ENCODE measurements at regions not wholly inside any gene's neighbourhood (a gene's known extent, or its start where the extent isn't known, plus 50 kb on each side); places are given as distances from the start of the nearest gene placed in this dataset.

DNA sequence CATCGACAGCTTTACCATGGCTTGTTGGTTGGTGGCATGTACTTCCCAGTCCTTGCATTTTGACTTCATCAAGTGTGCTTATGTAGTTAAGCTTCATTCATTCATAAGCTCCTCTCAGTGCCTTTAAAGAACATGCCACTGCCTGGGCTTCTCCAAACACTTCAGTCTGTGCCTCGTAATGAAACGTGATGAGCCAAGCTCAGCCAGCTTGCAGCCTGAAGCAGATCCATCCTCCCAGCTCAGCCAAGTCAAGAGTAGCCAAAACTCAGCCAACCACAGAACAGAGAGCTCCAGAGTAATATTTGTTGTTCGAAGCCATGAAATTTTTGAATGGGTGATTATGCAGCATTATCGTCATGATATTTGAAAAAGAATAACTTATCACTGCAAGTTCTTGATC lies 989.7 kb downstream of the EFNB2 start:
- no peaks in the 10 kb centered on the region for H3K4me1 ChIP-seq

DNA sequence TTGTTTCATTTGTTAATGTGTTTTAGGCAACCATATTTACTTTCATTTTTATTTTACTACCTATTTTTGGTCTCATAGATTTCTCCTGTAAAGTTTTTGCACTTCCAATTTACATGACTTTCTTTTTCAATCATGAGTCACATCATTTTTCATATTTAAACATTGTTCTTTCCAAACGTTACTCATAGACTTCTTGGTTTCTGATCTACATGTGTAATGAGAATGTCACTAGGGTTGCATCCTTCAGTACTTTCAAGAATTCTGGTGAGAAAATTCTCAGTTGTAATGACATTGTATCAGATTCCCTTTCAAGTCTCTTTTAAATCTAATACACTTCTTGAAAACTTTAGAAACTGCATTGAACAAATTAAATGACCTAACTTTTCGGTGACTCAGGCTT lies 991.7 kb downstream of the EFNB2 start:
- no peak overlapping the region for H3K4me3 ChIP-seq

More for the DNA sequence above, 989.7 kb downstream of the EFNB2 start:
- H3K9me3 ChIP-seq = no peaks in the 10 kb centered on the region
- H3K4me3 ChIP-seq = no peak overlapping the region
- intact Hi-C loops (cut with DNase I) = no loop called here
- H3K36me3 ChIP-seq = no peaks in the 10 kb centered on the region
- DNase-seq (ENCODE audit: extremely low spot score in 2 of 2) = no peak
- TF ChIP-seq POLR2AphosphoS5 (IDR thresholded peaks at IDR 0.05; ENCODE audit: insufficient read depth in 1 of 2, low read depth in 1 of 2) (no peak), POLR2A (IDR thresholded peaks at IDR 0.05) (no peak)
- TF ChIP-seq, protein P1, sequence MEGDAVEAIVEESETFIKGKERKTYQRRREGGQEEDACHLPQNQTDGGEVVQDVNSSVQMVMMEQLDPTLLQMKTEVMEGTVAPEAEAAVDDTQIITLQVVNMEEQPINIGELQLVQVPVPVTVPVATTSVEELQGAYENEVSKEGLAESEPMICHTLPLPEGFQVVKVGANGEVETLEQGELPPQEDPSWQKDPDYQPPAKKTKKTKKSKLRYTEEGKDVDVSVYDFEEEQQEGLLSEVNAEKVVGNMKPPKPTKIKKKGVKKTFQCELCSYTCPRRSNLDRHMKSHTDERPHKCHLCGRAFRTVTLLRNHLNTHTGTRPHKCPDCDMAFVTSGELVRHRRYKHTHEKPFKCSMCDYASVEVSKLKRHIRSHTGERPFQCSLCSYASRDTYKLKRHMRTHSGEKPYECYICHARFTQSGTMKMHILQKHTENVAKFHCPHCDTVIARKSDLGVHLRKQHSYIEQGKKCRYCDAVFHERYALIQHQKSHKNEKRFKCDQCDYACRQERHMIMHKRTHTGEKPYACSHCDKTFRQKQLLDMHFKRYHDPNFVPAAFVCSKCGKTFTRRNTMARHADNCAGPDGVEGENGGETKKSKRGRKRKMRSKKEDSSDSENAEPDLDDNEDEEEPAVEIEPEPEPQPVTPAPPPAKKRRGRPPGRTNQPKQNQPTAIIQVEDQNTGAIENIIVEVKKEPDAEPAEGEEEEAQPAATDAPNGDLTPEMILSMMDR (IDR thresholded peaks at IDR 0.05) = no peak
- H3K27ac ChIP-seq = no peak overlapping the region
- no peaks in the 10 kb centered on the region for H3K27me3 ChIP-seq

DNA sequence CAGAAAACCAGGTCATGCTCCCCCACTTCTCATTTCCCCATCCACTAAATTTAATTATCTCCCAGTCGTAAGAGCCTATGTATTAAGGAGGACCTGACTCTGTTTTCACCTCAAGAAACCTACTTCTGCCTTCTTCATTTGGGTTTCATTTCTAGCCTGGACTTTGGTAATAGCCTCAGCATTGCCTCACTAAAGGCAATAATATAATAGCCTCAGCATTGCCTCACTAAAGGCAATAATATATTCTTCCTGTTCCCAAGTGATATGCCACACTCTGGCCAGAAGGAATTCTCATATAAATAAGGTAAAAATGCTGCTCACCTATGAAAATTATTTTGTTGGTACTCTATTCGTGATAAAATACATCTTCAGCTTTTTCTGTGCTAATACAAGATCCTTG lies 993.9 kb downstream of the EFNB2 start:
- intact Hi-C loops (cut with DNase I) = no loop called here
- H3K36me3 ChIP-seq = no peaks in the 10 kb centered on the region
- H3K4me1 ChIP-seq = no peaks in the 10 kb centered on the region
- H3K27me3 ChIP-seq = no peaks in the 10 kb centered on the region
- H3K4me3 ChIP-seq = no peak overlapping the region
- H3K9me3 ChIP-seq = no peaks in the 10 kb centered on the region
- no peak overlapping the region for H3K27ac ChIP-seq
- no peak for DNase-seq (ENCODE audit: extremely low spot score in 2 of 2)
- no peak for TF ChIP-seq POLR2AphosphoS5 (IDR thresholded peaks at IDR 0.05; ENCODE audit: insufficient read depth in 1 of 2, low read depth in 1 of 2)
- TF ChIP-seq, protein P1 (IDR thresholded peaks at IDR 0.05) = no peak
- no peak for TF ChIP-seq POLR2A (IDR thresholded peaks at IDR 0.05)

More for the DNA sequence above, 991.7 kb downstream of the EFNB2 start:
- no peaks in the 10 kb centered on the region for H3K4me1 ChIP-seq
- DNase-seq (ENCODE audit: extremely low spot score in 2 of 2) = no peak
- H3K36me3 ChIP-seq = no peaks in the 10 kb centered on the region
- TF ChIP-seq POLR2A (IDR thresholded peaks at IDR 0.05) (no peak), POLR2AphosphoS5 (IDR thresholded peaks at IDR 0.05; ENCODE audit: insufficient read depth in 1 of 2, low read depth in 1 of 2) (no peak)
- TF ChIP-seq, protein P1 (IDR thresholded peaks at IDR 0.05) = no peak
- H3K27me3 ChIP-seq = no peaks in the 10 kb centered on the region
- intact Hi-C loops (cut with DNase I) = no loop called here
- no peaks in the 10 kb centered on the region for H3K9me3 ChIP-seq
- H3K27ac ChIP-seq = no peak overlapping the region

DNA sequence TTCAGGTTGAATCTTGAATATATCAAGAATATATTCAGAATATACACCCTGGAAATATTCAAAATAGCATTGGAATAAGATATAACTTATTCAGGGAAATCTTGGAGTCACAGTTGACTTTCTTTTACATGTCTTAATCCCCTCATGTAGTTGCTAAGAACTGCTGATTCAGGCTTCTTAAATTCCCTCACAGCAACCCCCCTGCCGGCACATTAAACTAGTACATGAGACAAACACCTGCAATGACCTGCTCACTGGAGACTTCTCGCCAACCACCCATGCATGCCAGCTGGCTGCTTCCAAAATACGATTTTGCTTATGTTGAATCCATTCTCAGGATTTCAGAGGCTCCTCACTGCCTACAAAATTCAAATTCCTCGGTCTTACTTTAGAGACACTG lies 997.1 kb downstream of the EFNB2 start:
- no peaks in the 10 kb centered on the region for H3K36me3 ChIP-seq
- TF ChIP-seq, protein P1 (IDR thresholded peaks at IDR 0.05) = no peak
- TF ChIP-seq POLR2AphosphoS5 (IDR thresholded peaks at IDR 0.05; ENCODE audit: insufficient read depth in 1 of 2, low read depth in 1 of 2) (no peak), POLR2A (IDR thresholded peaks at IDR 0.05) (no peak)
- no peak overlapping the region for H3K4me3 ChIP-seq
- H3K27ac ChIP-seq = no peak overlapping the region
- no peaks in the 10 kb centered on the region for H3K9me3 ChIP-seq
- no peaks in the 10 kb centered on the region for H3K27me3 ChIP-seq
- DNase-seq (ENCODE audit: extremely low spot score in 2 of 2) = no peak
- intact Hi-C loops (cut with DNase I) = no loop called here
- no peaks in the 10 kb centered on the region for H3K4me1 ChIP-seq

DNA sequence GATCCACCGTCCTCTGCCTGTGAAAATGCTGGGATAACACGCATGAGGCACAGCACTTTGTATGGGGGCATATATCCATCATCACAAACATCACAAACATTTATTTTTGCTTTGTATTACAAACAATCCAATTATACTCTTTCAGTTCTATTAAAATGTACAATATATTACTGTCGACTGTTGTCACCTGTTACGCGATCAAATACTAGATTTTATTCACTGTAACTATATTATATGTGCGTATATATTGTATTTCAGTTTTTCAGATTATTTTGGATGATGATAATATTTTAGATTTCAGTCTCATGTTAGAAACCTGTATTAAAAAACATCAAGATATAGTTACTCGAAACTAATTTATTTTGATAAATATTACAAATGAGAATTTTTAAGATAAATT lies 998.3 kb downstream of the EFNB2 start:
- DNase-seq (ENCODE audit: extremely low spot score in 2 of 2) = no peak
- Histone ChIP-seq H3K4me1 (no peaks in the 10 kb centered on the region), H3K27ac (no peak overlapping the region), H3K27me3 (no peaks in the 10 kb centered on the region), H3K4me3 (no peak overlapping the region), H3K9me3 (no peaks in the 10 kb centered on the region), H3K36me3 (no peaks in the 10 kb centered on the region)
- intact Hi-C loops (cut with DNase I) = no loop called here
- TF ChIP-seq POLR2A (IDR thresholded peaks at IDR 0.05) (no peak), POLR2AphosphoS5 (IDR thresholded peaks at IDR 0.05; ENCODE audit: insufficient read depth in 1 of 2, low read depth in 1 of 2) (no peak)
- TF ChIP-seq, protein P1 (IDR thresholded peaks at IDR 0.05) = no peak

All from vagina (tissue), 2 donors.